ENCODE measurements at regions not wholly inside any gene's neighbourhood (a gene's known extent, or its start where the extent isn't known, plus 50 kb on each side); places are given as distances from the start of the nearest gene placed in this dataset.

DNA sequence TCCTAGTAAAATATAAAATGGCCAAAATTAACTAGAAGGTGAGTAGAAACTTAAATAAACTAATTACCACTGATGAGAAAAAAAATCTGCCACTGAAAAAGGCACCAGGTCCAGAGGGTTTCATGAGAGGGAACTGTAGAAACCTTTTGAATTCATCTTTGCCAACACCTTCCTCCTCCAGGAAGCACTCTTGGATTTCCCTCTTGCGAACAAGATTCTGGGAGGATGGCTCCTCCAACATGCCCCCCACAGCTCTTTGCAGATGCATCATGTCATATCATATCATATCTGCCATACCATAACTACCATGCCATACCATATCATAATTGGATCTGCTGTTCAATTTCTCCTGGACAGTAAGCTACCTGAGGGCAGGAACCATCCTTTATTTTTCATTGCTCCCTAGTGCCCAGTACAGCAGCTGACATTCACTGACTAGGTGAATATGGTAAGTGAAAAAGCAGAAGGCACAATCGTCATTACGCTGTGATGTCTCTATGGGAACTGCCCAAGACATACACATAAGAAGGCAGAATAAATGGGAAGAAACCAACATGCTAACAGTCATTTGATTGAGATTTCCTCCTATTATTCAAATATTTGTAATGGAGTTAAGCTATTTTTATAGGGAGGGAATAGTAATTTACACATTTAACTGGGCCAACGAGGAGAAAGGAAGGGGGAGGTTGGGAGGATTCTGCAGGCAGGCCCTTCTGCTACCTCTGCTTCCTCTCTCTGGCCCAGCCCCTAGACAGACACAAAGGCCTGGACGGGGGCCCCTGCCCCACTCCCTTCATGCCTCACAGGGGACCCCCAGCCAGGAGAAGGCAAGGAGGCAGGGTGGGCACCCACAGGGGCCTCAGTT, 110.1 kb upstream of the SMURF2 start:
- Histone ChIP-seq H3K4me1 (ENCODE audit: control insufficient read depth, insufficient read depth, low read length) (peaks cover 10% of the 10 kb centered on the region), H3K36me3 (ENCODE audit: control insufficient read depth, insufficient read depth, low read length) (no peaks in the 10 kb centered on the region), H3K9me3 (ENCODE audit: control insufficient read depth, low read length) (no peaks in the 10 kb centered on the region), H3K27ac (ENCODE audit: insufficient read depth, low read depth, low read length, poor library complexity, severe bottlenecking) (no peak overlapping the region), H3K4me3 (ENCODE audit: insufficient read depth, low read depth, low read length) (no peak overlapping the region), H3K27me3 (ENCODE audit: control insufficient read depth, insufficient read depth, low read length, poor library complexity, severe bottlenecking) (peaks cover 23% of the 10 kb centered on the region)
- WGBS, 2 experiments: 90 to 91% methylated on average over 5 of the region's 5 CpGs

DNA sequence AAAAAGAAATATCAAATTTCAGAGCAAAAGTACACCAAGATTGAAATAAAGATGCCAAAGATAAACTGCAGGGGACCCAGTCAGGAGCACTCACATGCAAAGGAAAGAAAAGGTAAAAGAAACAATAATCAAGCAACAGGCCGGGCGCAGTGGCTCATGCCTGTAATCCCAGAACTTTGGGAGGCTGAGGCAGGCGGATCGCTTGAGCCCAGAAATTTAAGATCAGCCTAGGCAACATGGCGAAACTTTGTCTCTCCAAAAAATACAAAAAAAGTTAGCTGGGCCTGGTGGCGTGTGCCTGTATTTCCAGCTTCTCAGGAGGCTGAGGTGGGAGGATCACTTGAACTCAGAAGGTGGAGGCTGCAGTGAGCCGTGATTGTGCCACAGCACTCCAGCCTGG, 107.6 kb upstream of the SMURF2 start:
- no peak overlapping the region for H3K4me3 ChIP-seq (ENCODE audit: insufficient read depth, low read depth, low read length)
- WGBS, 2 experiments: 90% methylated on average over 7 of the region's 7 CpGs

DNA sequence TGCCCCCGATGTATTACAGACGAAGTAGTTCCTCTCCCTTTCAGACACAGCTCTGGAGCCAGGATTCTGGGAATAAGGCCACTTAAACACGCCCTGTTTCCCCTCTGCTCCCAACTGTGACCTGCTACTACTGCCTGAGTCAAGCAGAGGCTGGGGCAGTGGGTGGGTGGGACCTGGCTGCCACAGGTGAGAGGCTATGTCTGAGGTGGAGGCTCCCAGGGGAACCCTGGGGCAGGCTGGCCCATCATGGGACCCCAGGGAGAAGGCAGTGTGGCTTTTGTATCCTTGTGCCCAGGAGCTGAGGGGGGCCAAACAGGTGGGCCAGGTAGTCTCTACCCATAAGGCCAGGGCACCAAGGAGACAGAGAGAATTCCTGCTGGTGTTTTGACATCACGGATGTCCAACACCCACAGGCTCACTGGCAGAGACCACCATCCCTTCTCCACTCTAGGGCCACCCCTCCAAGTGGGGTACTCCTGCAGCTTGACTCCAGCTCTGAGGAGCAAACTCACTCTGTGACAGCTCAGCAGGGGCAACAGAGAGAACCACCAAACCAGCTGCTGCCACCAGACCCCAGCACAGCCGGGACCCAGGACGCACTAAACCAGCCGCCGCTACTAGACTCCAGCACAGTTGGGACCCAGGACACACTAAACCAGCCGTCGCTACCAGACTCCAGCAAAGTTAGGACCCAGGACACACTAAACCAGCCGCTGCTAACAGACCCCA, 105.3 kb upstream of the SMURF2 start:
- Histone ChIP-seq H3K9me3 (ENCODE audit: control insufficient read depth, low read length) (no peaks in the 10 kb centered on the region), H3K36me3 (ENCODE audit: control insufficient read depth, insufficient read depth, low read length) (no peaks in the 10 kb centered on the region), H3K4me1 (ENCODE audit: control insufficient read depth, insufficient read depth, low read length) (no peaks in the 10 kb centered on the region), H3K4me3 (ENCODE audit: insufficient read depth, low read depth, low read length) (no peak overlapping the region), H3K27me3 (ENCODE audit: control insufficient read depth, insufficient read depth, low read length, poor library complexity, severe bottlenecking) (no peaks in the 10 kb centered on the region), H3K27ac (ENCODE audit: insufficient read depth, low read depth, low read length, poor library complexity, severe bottlenecking) (no peak overlapping the region)
- 93 to 94% methylated on average over 11 of the region's 11 CpGs for WGBS, 2 experiments

More for the DNA sequence above, 107.6 kb upstream of the SMURF2 start:
- H3K27ac ChIP-seq (ENCODE audit: insufficient read depth, low read depth, low read length, poor library complexity, severe bottlenecking): no peak overlapping the region
- H3K27me3 ChIP-seq (ENCODE audit: control insufficient read depth, insufficient read depth, low read length, poor library complexity, severe bottlenecking): no peaks in the 10 kb centered on the region
- no peaks in the 10 kb centered on the region for H3K9me3 ChIP-seq (ENCODE audit: control insufficient read depth, low read length)
- peaks cover 3% of the 10 kb centered on the region for H3K4me1 ChIP-seq (ENCODE audit: control insufficient read depth, insufficient read depth, low read length)
- no peaks in the 10 kb centered on the region for H3K36me3 ChIP-seq (ENCODE audit: control insufficient read depth, insufficient read depth, low read length)

DNA sequence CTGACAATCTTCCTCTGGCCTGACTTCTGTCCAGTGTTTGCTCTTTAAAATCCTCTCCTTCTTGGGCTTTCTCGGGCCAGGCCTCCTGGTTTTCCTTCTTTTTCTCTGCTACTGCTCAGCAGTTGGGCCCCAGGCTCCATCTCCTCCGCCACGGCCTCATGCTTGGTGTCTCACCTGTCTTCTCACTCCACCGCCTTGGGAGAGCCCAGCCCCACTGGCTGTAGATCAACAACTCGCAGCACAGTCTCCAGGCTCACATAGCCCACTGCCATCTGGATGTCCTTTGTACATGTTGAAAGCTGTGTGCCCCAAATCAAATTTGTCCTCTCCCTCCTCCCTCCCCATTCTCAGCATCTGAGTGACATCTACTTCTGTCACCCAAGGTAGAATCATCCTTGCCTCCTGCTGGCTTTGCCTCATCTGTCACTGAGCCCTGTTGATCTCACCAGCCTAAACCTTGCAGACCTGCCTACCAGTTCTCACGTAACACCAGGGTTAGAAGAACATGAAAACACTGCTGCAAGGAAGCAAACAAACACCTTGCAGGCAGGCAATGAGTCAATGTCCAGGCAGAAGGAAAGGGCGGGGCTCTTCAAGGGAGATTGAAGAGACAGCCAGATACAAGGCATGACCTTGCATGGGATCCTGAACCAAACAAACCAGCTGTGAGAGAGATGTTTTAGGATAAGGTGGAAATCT, 103.2 kb upstream of the SMURF2 start:
- Histone ChIP-seq H3K9me3 (ENCODE audit: control insufficient read depth, low read length) (no peaks in the 10 kb centered on the region), H3K27ac (ENCODE audit: insufficient read depth, low read depth, low read length, poor library complexity, severe bottlenecking) (no peak overlapping the region), H3K4me3 (ENCODE audit: insufficient read depth, low read depth, low read length) (no peak overlapping the region), H3K36me3 (ENCODE audit: control insufficient read depth, insufficient read depth, low read length) (no peaks in the 10 kb centered on the region), H3K4me1 (ENCODE audit: control insufficient read depth, insufficient read depth, low read length) (no peaks in the 10 kb centered on the region), H3K27me3 (ENCODE audit: control insufficient read depth, insufficient read depth, low read length, poor library complexity, severe bottlenecking) (no peaks in the 10 kb centered on the region)
- WGBS, 2 experiments: 90 to 92% methylated on average over 7 of the region's 7 CpGs

DNA sequence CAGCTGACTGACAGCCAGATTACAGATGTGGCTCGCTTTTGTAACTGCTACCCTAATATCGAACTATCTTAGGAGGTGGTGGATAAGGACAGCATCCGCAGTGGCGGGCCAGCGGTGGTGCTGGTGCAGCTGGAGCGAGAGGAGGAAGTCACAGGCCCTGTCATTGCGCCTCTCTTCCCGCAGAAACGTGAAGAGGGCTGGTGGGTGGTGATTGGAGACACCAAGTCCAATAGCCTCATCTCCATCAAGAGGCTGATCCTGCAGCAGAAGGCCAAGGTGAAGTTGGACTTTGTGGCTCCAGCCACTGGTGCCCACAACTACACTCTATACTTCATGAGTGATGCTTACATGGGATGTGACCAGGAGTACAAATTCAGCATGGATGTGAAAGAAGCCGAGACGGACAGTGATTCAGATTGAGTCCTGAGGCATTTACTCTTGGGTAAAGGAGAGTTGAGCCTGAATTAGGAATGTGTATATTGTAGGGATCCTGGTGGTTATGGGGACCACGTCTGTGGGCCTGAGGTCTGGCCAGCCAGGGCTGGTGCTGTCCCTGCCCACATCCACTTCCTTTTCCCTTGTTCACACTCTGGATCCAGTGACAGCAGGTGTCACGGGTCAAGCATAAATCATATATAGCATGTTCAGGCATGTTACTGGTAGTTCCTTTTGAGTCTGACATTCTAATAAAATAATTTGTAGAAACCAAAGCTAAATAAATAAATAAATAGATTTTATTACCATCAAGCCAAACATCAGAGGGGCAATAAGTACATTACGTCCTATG, 89.0 kb upstream of the SMURF2 start:
- no peaks in the 10 kb centered on the region for H3K27me3 ChIP-seq (ENCODE audit: control insufficient read depth, insufficient read depth, low read length, poor library complexity, severe bottlenecking)
- H3K4me1 ChIP-seq (ENCODE audit: control insufficient read depth, insufficient read depth, low read length): no peaks in the 10 kb centered on the region
- 95 to 96% methylated on average over 13 of the region's 14 CpGs for WGBS, 2 experiments
- no peak overlapping the region for H3K4me3 ChIP-seq (ENCODE audit: insufficient read depth, low read depth, low read length)
- no peak overlapping the region for H3K27ac ChIP-seq (ENCODE audit: insufficient read depth, low read depth, low read length, poor library complexity, severe bottlenecking)
- H3K36me3 ChIP-seq (ENCODE audit: control insufficient read depth, insufficient read depth, low read length): no peaks in the 10 kb centered on the region
- H3K9me3 ChIP-seq (ENCODE audit: control insufficient read depth, low read length): no peaks in the 10 kb centered on the region

DNA sequence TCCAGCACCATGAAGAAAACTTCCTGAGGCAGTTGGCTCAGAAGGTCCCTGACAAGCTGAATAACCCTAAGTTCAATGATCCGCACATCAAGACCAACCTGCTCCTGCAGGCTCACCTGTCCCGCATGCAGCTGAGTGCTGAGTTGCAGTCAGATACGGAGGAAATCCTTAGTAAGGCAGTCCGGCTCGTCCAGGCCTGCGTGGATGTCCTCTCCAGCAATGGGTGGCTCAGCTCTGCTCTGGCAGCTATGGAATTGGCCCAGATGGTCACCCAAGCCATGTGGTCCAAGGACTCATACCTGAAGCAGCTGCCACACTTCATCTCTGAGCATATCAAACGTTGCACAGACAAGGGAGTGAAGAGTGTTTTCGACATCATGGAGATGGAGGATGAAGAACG, 88.4 kb upstream of the SMURF2 start:
- Histone ChIP-seq H3K4me1 (ENCODE audit: control insufficient read depth, insufficient read depth, low read length) (no peaks in the 10 kb centered on the region), H3K36me3 (ENCODE audit: control insufficient read depth, insufficient read depth, low read length) (no peaks in the 10 kb centered on the region), H3K27me3 (ENCODE audit: control insufficient read depth, insufficient read depth, low read length, poor library complexity, severe bottlenecking) (no peaks in the 10 kb centered on the region), H3K27ac (ENCODE audit: insufficient read depth, low read depth, low read length, poor library complexity, severe bottlenecking) (no peak overlapping the region), H3K4me3 (ENCODE audit: insufficient read depth, low read depth, low read length) (no peak overlapping the region), H3K9me3 (ENCODE audit: control insufficient read depth, low read length) (no peaks in the 10 kb centered on the region)
- 93 to 96% methylated on average over 9 of the region's 9 CpGs for WGBS, 2 experiments

DNA sequence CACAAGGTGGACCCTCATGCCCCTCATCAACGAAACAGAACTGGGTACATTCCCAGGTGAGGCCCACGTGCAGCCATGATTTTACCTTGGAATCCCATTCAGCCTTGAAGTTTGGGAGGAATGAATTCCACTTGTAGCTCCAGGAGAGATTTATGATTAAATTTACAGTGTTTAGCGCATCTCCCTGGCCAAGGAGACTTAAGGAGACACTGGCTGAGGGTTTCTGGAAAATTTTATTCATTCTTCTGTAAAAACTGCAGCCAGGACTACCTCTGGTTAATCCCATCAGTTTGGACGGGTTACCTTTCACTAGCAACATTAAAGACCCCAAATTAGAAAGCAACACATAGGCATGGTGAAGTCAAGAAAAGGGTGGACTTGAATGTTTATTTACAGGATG, 87.2 kb upstream of the SMURF2 start:
- H3K4me3 ChIP-seq (ENCODE audit: insufficient read depth, low read depth, low read length): no peak overlapping the region
- no peaks in the 10 kb centered on the region for H3K4me1 ChIP-seq (ENCODE audit: control insufficient read depth, insufficient read depth, low read length)
- 91 to 95% methylated on average over 3 of the region's 4 CpGs for WGBS, 2 experiments

DNA sequence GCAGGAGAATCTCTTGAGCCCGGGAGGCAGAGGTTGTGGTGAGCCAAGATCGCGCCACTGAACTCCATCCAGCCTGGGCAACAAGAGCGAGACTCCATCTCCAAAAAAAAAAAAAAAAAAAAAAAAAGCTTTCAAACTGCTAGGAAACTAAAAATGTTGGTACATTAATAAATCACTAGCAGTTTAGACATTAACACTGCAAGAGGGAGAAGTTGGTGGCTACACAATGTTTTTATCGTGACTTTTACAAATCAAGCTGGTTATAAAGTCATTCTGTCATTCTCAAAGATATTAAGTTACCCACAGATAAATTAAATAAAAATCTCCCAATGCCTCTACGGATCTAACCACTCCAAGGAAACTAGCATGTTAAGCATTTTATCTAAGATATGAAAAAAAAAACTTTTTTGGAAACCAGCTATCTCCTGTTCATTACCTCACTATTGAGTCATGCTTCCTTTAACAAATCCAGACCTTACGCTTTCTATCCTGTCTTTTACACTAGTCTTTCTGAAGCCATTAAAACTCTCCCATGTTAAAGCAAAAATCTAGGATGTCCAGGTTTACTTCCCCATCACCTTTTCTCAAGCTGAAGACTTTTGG, 85.9 kb upstream of the SMURF2 start:
- Histone ChIP-seq H3K27ac (ENCODE audit: insufficient read depth, low read depth, low read length, poor library complexity, severe bottlenecking) (no peak overlapping the region), H3K27me3 (ENCODE audit: control insufficient read depth, insufficient read depth, low read length, poor library complexity, severe bottlenecking) (no peaks in the 10 kb centered on the region), H3K4me1 (ENCODE audit: control insufficient read depth, insufficient read depth, low read length) (no peaks in the 10 kb centered on the region), H3K4me3 (ENCODE audit: insufficient read depth, low read depth, low read length) (no peak overlapping the region), H3K9me3 (ENCODE audit: control insufficient read depth, low read length) (no peaks in the 10 kb centered on the region), H3K36me3 (ENCODE audit: control insufficient read depth, insufficient read depth, low read length) (no peaks in the 10 kb centered on the region)
- WGBS, 2 experiments: 95% methylated on average over 4 to 7 of the region's 7 CpGs

More for the DNA sequence above, 87.2 kb upstream of the SMURF2 start:
- no peaks in the 10 kb centered on the region for H3K27me3 ChIP-seq (ENCODE audit: control insufficient read depth, insufficient read depth, low read length, poor library complexity, severe bottlenecking)
- no peak overlapping the region for H3K27ac ChIP-seq (ENCODE audit: insufficient read depth, low read depth, low read length, poor library complexity, severe bottlenecking)
- no peaks in the 10 kb centered on the region for H3K36me3 ChIP-seq (ENCODE audit: control insufficient read depth, insufficient read depth, low read length)
- no peaks in the 10 kb centered on the region for H3K9me3 ChIP-seq (ENCODE audit: control insufficient read depth, low read length)

DNA sequence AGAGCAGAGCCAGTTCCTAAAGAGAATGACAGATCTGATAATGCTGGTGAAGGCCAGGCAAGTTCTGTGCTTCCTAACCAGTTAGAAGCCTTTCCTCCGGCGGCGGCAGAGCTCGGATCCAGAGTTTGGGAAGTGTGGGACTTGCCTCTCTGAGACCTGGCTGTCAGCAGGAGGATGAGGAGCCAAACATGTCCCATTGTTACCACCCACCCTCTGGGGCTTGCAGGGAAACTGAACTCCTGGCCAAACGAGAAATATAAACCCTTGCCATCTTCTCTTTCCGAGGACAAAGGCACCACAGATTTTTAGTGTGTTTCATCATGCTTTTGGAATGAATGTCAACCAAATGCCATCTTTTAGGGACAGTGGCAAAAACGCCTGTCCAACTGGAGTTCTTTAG, 80.2 kb upstream of the SMURF2 start:
- H3K4me3 ChIP-seq (ENCODE audit: insufficient read depth, low read depth, low read length): no peak overlapping the region
- WGBS, 2 experiments: 88 to 92% methylated on average over 7 of the region's 7 CpGs
- peaks cover 10% of the 10 kb centered on the region for H3K4me1 ChIP-seq (ENCODE audit: control insufficient read depth, insufficient read depth, low read length)
- H3K27me3 ChIP-seq (ENCODE audit: control insufficient read depth, insufficient read depth, low read length, poor library complexity, severe bottlenecking): no peaks in the 10 kb centered on the region
- H3K36me3 ChIP-seq (ENCODE audit: control insufficient read depth, insufficient read depth, low read length): no peaks in the 10 kb centered on the region
- H3K9me3 ChIP-seq (ENCODE audit: control insufficient read depth, low read length): no peaks in the 10 kb centered on the region
- no peak overlapping the region for H3K27ac ChIP-seq (ENCODE audit: insufficient read depth, low read depth, low read length, poor library complexity, severe bottlenecking)

Measured in ectodermal cell (in vitro differentiated cells).